Right hindlimb (tissue), 1 donor: ENCODE measurements at regions not wholly inside any gene's neighbourhood (a gene's known extent, or its start where the extent isn't known, plus 50 kb on each side); places are given as distances from the start of the nearest gene placed in this dataset.
"Not testable (repeated sequence)": the region's sequence is repeated elsewhere in the genome, so short reads cannot be mapped to it uniquely, and the experiment has no call there.

Experiments used
- DNase-seq: peaks from one replicate; pipeline ENCODE4 v3.0.0-alpha.2; 2018

DNA sequence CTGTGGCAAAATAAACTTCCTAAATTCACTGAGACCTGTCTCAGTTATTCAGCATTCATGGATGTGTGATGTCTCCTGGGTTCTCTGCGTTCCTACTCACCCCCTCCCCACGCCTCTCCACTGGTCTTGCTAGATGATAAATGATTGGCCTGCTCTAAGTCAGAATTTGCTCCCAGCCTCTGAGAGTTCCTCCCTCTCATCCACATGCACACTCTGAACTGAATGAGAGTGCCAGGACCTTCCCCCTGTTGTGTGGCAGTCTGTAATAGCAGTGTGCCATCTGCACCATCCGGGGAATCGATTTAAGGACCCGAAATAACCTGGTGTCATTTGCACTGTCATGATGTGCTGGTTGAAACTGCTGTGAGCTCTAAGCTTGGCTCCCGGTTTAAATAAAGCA is 135.8 kb upstream of the AFDN start:
- no peak for DNase-seq

DNA sequence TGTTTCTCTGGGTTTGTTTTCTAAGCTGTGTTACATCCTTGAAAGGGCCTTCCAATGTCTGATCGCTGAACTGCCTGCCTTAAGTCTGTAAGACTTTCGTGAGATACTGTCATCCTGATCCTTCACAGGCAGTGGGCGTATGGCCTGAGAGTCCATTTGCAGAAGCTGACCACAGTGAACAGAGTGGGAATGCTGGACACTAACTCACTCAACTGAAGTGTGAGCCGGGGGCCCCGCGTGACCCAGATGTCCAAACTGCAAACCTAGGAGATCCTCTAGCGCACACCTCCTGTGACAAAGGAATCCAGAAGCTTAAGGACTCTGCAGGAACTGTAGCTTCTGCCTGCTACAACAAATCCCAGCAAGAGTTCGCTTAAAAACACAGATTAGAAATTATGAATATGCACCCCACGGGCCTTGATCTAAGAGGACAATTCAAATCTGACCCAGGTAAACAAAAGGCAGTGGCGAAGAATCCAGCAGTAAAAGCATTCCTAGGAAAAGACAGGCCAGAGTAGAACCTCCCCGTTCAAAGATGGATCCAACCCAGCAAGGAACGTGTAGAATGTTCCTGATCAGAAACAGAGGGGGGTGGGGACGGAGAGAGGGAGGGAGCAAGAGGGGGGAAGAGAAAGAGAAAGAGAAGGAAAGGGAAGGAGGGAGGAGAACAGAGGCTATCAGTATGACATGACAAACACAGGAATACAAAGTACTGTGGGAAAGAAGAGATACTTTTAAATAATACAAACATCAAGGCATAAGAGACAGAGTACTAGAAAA is 135.0 kb upstream of the AFDN start:
- DNase-seq: no peak

DNA sequence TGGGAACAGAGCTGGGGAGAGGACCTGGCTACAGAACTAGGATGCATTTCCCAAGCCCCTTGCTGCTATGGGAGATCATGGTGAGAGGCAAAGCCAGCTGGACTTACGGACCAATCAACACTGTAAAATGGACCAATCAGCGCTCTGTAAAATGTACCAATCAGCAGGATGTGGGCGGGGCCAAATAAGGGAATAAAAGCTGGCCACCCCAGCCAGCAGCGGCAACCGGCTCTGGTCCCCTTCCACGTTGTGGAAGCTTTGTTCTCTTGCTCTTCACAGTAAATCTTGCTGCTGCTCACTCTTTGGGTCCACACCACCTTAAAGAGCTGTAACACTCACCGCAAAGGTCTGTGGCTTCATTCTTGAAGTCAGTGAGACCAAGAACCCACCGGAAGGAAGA is 133.2 kb upstream of the AFDN start:
- not testable (repeated sequence) for DNase-seq

DNA sequence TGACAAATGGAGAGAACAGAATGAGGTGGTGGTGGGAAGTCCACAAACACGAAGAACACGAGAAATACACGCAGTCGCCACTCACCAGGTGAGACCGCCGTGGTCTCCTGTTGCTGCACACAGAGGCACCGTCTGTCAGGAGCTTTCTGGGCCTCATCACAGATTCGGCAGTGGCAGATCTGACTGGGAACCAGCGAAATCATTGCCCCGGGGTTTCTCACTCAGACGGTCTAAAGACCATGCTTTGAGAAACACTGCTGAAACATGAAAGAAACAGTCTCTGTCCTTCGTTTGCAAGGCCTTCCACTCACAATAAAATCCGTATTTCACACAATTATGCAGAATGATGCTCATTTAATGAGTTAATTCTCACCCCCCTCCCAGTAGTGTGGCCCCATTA is 130.9 kb upstream of the AFDN start:
- DNase-seq: no peak

DNA sequence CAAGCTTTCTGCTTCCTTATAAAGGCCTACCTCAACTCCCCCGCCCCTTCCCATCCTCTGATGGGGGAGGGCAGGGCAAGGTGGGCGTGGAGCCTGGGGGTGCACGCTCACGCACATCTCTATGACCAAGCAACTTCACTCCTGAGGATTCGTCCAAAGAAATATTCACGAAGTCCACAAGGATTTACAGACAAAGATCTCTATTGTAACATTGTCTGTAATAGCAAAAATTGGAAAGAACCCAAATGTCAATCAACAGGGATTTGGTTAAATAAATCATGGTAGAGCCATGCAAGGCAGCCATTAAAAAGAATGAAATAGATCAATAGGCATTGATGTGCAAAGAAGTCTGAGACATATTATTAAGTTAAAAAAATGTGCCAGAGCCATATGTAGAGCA is 130.4 kb upstream of the AFDN start:
- DNase-seq: no peak

DNA sequence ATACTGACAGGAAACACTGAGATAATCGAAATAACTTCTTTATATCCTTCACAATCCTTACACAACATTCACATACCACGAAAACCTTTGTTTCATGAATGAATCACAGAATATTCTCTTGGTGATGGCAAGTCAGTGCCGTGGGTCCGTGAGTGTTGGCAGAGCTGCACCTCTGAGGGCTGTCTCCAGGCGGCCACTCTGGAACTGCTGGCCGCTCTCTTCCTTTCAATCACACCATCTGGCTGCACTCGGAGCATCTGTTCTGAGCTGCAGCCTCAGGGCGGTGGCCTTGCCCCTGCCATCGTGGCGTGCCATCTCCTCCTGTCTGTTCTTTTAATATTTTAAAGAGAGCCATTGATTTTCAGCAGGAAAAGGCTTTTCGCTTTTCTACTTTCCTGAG is 129.4 kb upstream of the AFDN start:
- peak; percentile 49 for DNase-seq

DNA sequence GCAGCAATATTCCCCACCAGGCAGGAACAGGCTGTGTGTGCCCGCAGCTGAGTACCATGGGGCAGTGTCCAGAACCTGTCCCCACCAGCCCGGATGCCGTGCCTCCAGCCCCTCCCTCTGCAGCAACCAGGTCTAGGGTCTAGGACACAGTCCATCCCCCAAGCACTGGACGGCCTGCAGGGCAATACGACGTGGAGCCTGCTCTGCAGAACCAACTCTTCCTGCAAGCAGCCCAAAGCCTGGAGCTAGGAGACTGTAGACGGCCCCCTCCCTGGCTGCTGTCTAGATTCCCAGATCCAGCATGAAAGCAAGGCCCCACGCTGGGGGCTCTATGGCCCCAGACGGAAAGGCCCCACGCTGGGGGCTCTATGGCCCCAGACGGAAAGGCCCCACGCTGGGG is 128.2 kb upstream of the AFDN start:
- no peak for DNase-seq

DNA sequence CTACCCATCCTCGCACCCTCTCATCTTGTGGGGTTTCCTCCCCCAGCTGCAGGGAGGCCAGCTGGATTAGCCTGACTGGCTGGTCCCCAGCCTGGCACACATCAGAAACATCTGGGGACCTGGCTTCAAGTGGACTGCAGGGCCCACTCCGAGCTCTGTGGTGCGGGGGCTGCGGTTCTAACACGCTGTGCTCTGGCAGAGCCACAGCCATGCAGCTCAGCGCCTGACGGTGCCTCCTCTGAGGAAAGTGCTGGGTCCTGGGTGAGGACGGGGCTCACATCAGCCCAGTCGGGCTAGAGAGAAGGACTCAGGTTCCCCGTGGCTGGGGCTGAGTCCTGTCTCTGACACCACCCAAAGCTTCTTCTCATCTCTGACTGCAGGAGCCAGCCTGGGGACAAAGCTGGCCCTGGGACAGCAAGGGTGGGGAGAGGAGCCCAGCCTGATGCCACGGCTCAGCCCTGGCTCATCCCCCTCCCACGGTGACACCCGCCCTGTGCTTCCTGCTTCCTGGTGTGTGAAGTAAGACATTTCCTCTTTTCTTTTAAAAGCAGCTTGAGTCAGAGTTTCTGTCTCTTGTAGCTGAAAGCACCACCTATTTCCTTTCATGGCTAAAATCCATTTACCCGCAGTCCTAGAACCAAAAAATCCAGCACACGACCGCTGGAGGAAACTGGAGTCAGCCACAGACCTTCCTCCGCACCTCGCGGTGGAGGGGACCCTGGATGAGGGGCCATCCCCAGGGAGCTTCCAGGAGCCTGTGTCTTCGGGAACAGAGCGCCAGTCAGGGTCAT is 127.4 kb upstream of the AFDN start:
- DNase-seq: peak; percentile 82

DNA sequence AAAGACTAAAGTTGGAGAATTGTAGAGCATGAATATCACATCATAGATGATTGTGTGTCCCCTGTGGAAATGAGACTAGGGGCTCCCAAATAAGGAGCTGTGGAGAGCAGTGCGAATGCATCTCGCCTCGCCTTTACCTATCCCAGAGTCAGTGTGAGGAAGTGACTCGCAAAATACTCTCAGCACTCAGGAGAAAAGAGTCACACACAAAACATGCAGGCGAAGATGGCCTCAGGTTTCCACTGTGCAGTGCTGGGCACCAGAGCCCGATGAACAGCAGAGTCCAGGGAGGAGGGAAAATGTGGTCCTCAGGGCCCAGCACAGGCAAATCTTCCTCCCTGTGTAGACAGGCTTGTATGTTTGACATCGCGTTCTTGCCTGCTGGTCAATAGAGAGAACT is 126.5 kb upstream of the AFDN start:
- DNase-seq: no peak

DNA sequence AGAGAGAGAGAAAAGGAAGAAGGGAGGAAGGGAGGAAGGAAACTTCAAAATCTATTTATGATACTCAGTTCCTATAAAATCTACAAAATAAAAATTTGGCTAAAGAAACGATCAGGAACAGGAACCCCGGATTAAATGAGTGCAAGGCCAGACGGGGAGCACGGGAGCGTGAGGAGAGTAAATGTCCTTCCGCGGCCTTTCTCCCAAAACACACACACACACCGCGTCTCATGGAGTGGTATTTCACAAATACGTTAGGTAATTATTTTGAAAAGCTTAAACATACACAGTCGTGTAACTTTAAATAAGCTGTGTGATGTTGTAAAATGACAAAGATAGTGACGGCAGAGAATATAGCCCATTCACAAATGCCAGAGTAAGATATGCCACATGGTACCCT is 125.7 kb upstream of the AFDN start:
- no peak for DNase-seq

DNA sequence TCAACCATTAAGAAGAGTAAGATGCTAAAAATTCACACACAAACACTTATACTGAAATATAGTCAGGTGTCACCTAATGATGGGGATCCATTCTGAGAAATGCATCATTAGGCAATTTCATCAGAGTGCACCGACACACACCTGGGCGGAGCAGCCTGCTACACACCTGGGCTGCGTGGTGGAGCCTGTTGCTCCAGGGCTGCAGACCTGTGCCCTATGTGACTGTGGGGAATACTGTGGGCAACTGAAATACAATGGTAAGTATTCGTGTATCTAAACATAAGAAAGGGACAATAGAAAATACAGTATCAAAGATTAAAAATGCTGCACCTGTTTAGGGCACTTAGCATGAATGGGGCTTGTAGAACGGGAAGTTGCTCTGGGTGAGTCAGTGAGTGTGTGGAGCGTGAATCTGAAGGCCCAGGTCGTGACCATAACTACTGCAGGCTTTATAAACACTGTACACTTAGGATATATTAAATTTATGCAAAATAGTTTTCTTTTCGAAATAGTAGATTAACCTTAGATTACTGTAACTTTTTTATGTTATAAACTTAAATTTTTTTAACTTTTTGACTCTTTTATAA is 124.4 kb upstream of the AFDN start:
- DNase-seq: no peak

DNA sequence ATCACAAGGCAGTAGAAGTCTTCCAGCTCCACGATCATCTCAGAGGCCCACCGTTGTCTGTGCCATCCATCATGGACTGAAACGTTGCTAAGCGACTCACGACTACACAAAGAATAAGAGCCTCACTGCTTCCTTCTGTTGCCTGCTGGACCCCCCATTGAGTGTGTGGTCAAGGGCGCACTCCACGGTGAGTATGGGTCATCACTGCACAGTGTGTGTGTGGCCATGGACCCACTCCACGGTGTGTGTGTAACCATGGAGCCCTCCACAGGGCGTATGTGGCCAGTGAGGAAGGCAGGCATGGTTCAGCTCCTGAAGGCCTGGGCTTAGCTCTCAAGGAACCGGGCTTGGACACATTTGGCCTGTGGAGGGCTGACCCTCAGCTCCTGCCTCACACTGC is 123.4 kb upstream of the AFDN start:
- no peak for DNase-seq

DNA sequence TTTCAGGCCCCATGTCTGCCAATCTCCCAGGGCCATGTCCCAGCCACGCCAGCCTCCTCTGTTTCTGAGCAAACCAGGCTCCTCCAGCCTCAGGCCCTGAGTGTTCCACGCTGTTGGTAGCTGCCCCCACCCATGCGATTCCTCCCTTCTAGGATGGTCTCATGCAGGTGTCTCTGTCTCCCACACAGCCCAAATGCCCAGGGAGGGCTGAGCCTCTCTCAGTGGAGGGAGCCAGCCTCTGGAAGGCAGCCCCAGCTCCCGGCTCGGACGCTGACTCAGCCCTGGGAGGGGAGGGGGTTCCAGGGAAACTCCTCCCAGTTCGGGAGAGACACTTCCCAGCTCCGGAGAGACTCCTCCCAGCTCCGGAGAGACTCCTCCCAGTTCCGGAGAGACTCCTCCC is 122.9 kb upstream of the AFDN start:
- no peak for DNase-seq

DNA sequence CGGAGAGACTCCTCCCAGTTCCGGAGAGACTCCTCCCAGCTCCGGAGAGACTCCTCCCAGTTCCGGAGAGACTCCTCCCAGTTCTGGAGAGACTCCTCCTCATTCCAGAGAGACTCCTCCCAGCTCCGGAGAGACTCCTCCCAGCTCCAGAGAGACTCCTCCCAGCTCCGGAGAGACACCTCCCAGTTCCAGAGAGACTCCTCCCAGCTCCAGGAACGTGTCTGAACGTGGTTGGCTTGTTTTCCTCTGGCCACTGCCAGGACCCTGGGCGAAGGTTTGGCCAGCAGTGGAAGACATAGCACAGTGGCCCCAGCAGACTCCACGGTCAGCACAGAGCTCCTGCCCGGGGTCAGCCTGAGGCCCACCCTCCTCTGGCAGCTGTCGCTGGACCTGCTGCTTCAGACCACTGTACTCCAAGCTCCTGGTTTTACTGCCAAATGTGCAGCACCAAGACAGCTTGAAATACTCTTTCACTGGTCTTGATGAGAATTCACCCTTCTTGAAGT is 122.3 kb upstream of the AFDN start:
- DNase-seq: peak; percentile 64

DNA sequence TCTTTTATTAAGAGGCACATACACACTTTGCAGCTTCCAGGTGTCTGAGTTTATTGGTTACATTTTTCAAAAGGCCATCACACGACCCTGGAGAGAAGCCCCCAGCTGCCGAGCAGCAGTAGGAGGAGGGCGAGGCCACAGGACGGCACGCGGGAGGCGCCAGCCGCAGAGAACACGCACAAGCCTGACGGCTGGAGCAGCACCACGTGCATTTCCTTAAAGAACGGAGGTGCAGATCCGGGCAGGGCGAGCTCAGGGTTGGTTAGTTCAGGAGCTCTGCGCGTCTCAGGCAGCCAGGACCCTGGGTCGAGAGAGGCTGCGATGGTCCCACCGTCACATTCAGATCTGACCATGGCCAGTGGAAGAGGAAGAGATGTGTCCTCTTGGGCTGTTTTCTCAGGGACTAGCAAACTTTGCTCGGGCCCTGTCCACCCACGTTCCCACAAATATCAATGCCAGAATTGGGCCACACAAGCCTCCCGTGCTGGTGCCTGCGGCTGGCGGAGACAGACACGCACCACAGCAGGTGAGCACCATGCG is 121.4 kb upstream of the AFDN start:
- DNase-seq: no peak

DNA sequence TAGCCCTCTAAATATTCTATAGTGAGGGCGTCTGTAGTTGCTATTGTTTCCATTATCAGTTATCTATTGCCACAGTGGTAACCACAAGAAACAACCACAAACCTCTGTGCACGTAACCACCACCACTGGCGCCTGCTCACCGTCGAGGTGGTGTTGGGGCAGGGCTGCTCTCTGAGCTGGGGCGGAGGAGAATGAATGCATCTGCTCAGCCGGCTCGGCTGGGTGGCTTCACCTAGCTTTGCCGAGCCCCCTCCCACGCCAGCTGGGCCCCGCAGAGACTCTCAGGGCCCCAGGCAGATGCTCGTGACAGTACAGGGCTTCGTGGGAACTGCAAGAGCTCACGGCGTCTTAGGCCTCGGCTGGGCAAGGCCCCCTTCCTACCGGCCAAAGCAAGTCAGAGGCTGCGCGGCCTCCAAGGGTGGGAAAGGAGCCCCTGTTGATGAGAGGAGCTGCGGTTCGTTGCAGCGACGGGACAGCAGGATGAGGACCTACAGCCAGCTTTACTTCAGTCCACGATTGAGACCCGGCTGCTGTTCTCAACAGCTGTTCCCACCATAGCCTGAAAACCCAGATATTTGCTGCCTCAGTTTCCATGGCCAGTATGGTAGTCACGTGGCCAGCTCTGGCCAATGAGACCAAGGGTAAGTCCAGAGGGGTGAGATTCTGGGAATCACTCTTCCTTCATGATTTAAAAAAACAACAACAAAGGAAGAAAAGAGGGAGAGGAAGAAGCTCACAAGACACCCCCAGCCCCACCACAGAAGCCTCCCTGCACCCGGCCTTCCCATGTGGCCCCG is 120.2 kb upstream of the AFDN start:
- DNase-seq: no peak

DNA sequence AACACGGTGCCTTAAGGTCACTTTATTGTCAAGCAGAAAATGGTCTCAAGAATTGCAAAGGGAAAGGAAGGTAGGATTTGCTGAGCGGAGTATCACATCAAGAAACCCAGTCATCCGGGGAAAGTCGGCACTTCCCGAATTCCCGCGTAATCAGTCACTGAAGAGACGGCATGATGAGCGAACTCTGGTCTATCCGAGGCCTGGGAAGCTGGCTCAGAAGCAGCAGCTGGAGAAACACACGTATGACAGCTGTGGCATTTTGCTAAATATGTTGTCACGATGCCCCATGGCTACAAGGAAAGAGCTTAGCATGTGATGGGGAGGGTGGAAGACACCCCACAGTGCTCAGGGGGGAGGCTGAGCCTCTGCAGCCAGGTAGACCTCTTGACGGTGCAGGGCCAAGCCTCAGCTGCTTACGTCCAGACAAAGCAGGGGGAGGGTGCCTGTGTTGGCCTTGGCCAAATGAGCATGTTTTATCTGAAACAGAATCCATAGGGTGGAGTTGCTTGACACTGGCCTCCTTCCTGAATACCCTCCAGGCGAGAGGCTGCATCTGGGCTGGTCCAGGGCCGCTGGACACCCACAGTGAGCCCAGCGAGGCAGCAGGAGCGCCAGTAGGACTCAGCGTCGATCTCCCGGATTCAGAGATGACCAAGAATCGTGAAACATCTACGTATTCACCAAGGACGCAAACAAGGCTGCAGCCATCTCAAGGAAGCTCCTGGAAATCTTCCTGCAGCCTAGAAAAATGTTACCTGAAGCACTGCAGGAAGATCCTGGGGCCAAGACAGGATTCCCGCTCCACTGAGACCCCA is 118.8 kb upstream of the AFDN start:
- DNase-seq: no peak

DNA sequence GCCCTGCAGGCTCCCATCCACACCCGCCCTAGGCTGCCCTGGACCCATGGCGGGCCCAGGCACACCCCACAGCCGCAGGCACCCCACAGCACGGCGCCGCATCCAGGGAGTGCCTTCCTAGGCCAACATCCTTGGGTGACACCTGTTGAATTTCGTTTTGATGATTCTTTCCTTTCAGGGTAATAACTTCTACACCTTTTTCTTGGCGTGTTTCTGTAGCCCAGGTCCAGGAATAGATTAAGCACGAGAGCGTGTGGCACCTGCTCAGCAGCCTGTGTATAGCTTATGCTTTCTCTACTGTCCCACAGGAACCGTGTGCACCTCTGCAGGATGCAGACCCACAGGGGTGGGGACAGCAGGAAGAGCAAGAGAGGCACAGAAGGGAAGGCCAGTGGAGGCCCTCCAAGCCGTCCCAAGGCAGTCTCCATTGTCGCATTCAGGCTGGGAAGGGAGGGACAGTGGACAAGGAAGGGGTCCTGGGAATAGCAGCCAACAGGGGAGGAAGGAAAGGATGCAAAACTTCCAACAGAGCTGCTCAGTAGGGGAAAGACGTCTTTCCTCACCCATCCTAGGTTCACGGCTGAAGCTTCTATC is 118.1 kb upstream of the AFDN start:
- no peak for DNase-seq

DNA sequence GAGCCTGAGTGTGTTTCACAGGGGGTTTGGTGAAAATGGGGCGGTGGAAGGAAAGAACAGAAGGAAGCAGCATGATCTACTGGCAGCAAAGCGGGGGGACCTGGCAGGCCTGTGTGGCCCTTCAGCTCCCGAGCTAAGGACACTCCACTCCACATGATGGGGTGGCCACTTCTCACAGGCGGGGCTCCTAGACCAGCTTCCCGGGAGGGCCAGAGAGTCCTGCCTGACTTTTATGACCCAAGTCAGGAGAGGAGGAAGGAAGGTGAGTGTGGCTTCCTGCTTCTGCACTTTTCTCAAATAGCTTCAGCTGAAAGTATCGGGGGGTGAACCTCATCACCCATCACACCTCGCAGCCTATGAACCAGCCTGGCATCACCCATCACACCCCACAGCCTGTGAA is 117.5 kb upstream of the AFDN start:
- no peak for DNase-seq

DNA sequence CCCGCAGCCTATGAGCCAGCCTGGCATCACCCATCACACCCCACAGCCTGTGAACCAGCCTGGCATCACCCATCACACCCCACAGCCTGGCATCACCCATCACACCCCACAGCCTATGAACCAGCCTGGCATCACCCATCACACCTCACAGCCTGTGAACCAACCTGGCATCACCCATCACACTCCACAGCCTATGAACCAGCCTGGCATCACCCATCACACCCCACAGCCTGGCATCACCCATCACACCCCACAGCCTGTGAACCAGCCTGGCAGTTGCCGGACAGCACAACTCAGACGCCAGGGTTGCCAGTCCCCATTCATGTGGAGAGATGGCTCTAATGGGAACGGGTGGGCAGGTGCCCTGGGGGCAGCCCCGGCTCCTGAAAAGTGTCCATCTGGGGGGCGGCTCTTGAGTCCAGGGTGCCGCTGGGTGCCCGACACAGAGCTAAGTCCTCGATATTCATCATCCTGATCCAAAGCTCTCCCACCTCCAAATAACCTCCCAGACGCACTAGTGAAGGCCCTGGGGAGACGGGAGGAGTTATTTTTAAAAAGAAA is 116.9 kb upstream of the AFDN start:
- DNase-seq: not testable (repeated sequence)

DNA sequence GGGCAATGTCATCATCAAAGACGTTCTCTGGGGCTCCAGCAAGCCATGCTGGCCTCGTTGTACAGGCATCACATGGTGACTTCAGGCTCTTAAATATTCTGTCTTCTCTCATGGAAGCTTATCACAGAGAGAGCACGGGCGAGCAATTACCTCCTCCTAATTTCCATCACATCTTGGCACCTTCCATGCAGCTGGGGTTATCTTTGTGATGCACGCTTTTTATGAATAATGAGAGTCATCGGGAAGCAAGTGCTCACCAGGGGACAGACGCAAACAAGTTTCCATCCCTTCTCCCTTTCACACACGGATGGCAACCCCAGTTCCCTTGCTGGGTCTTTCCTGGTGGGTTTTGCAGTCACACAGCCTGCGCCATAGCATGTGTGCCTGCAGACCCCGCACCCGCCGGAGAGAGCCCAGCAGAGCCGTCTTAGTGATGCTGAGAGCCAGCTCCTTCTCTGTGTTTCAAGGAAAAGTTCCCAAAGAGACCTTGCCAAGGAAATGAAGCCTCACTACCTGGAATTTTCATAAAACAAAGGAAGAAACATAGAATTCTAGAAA is 116.3 kb upstream of the AFDN start:
- DNase-seq: no peak
